ENCODE measurements at regions not wholly inside any gene's neighbourhood (a gene's known extent, or its start where the extent isn't known, plus 50 kb on each side); places are given as distances from the start of the nearest gene placed in this dataset.

- Histone ChIP-seq H3K4me2 (ENCODE audit: low read length) (peak overlapping the region; percentile 48), H3K36me3 (ENCODE audit: insufficient read depth, low read length) (no peaks in the 10 kb centered on the region), H3K79me2 (replicated peaks; ENCODE audit: insufficient read depth, low read length) (no peaks in the 10 kb centered on the region), H4K20me1 (ENCODE audit: insufficient read depth) (no peaks in the 10 kb centered on the region), H3K4me3 (ENCODE audit: low read length) (peak overlapping the region; percentile 49), H3K9me2 (ENCODE audit: insufficient read depth, low read length) (no peaks in the 10 kb centered on the region), H3F3A (ENCODE audit: insufficient read depth, low read length, poor library complexity, severe bottlenecking) (no peaks in the 10 kb centered on the region), H3K27me3 (ENCODE audit: insufficient read depth, low read depth, low read length) (no peaks in the 10 kb centered on the region), H3K9ac (ENCODE audit: low read length) (peak overlapping the region; percentile 52), H2AFZ (ENCODE audit: low read depth, low read length) (no peak overlapping the region), H3K27ac (ENCODE audit: low read length) (peak overlapping the region; percentile 89), H3K9me3 (ENCODE audit: low read length) (no peaks in the 10 kb centered on the region)
- TF ChIP-seq EP300 (conservative IDR thresholded peaks at IDR 0.05; ENCODE audit: poor library complexity, severe bottlenecking) (no peak), MXI1 (conservative IDR thresholded peaks at IDR 0.05; ENCODE audit: poor library complexity, severe bottlenecking) (no peak), REST (IDR thresholded peaks at IDR 0.05; ENCODE audit: borderline replicate concordance) (peak; percentile 22), POLR2AphosphoS5 (IDR thresholded peaks at IDR 0.05) (no peak), SMC3 (conservative IDR thresholded peaks at IDR 0.05; ENCODE audit: poor library complexity) (no peak), EZH2 (IDR thresholded peaks at IDR 0.05; ENCODE audit: borderline replicate concordance, insufficient read depth, low read length, poor library complexity, severe bottlenecking) (no peak), CTCF (IDR thresholded peaks at IDR 0.05; ENCODE audit: poor library complexity, severe bottlenecking) (no peak), RAD21 (conservative IDR thresholded peaks at IDR 0.05) (no peak)
Observed at GRCh38 chrX:106437407-106437806, 174.4 kb upstream of the RADX start.

- H4K20me1 ChIP-seq (ENCODE audit: insufficient read depth) = no peaks in the 10 kb centered on the region
- no peak overlapping the region for H3K9ac ChIP-seq (ENCODE audit: low read length)
- no peaks in the 10 kb centered on the region for H3F3A ChIP-seq (ENCODE audit: insufficient read depth, low read length, poor library complexity, severe bottlenecking)
- no peaks in the 10 kb centered on the region for H3K9me3 ChIP-seq (ENCODE audit: low read length)
- no peak overlapping the region for H3K4me2 ChIP-seq (ENCODE audit: low read length)
- H3K4me3 ChIP-seq (ENCODE audit: low read length) = no peak overlapping the region
- no peaks in the 10 kb centered on the region for H3K9me2 ChIP-seq (ENCODE audit: insufficient read depth, low read length)
- H3K27ac ChIP-seq (ENCODE audit: low read length) = peak overlapping the region; percentile 20
- no peak overlapping the region for H2AFZ ChIP-seq (ENCODE audit: low read depth, low read length)
- H3K36me3 ChIP-seq (ENCODE audit: insufficient read depth, low read length) = no peaks in the 10 kb centered on the region
- TF ChIP-seq CTCF (IDR thresholded peaks at IDR 0.05; ENCODE audit: poor library complexity, severe bottlenecking) (no peak), SMC3 (conservative IDR thresholded peaks at IDR 0.05; ENCODE audit: poor library complexity) (no peak), MXI1 (conservative IDR thresholded peaks at IDR 0.05; ENCODE audit: poor library complexity, severe bottlenecking) (no peak), REST (IDR thresholded peaks at IDR 0.05; ENCODE audit: borderline replicate concordance) (no peak), EZH2 (IDR thresholded peaks at IDR 0.05; ENCODE audit: borderline replicate concordance, insufficient read depth, low read length, poor library complexity, severe bottlenecking) (no peak), EP300 (conservative IDR thresholded peaks at IDR 0.05; ENCODE audit: poor library complexity, severe bottlenecking) (no peak)
- no peaks in the 10 kb centered on the region for H3K27me3 ChIP-seq (ENCODE audit: insufficient read depth, low read depth, low read length)
- H3K79me2 ChIP-seq (replicated peaks; ENCODE audit: insufficient read depth, low read length) = no peaks in the 10 kb centered on the region
Observed at GRCh38 chrX:106450405-106450804, 161.4 kb upstream of the RADX start.

Data from neural cell (in vitro differentiated cells).